Pancreas (tissue), 10 donors: ENCODE measurements at regions not wholly inside any gene's neighbourhood (a gene's known extent, or its start where the extent isn't known, plus 50 kb on each side); places are given as distances from the start of the nearest gene placed in this dataset.

Experiments used
- ATAC-seq, 4 donors: fragments of 200-7000 bp; cut with Tn5 transposase; one replicate each; pipeline versions ENCODE4 v1.8.0 to v1.9.1; 2020; ENCODE audit warnings: mild to moderate bottlenecking in 4 of 4, moderate library complexity in 4 of 4
- DNase-seq, 6 donors: peaks; one replicate each; pipeline ENCODE4 v3.0.0-alpha.2; 2020
- FAIRE-seq: peaks from 2 replicates; lab custom pipeline; 2012; peaks lifted over from hg19 to GRCh38; lab: Jason Lieb, UNC
- H3K27ac ChIP-seq, 4 donors: fragments of 200-600 bp; sonication (generic); 1 replicate in 3 of 4; 2 replicates in 1 of 4; pipeline versions ENCODE4 v1.5.0 to v1.8.0; 2020
- H3K27me3 ChIP-seq, 4 donors: fragments of 200-600 bp; one replicate each; pipeline ENCODE4 v1.8.0; 2021
- H3K36me3 ChIP-seq, 3 donors: fragments of 200-600 bp; sonication (generic) in 1 of 3; one replicate each; pipeline versions ENCODE4 v1.5.0 to v1.8.0; 2020 to 2021
- H3K4me1 ChIP-seq, 3 donors: fragments of 200-600 bp; one replicate each; pipeline ENCODE4 v1.8.0; 2021
- H3K4me3 ChIP-seq, 4 donors: fragments of 200-600 bp; sonication (generic) in 2 of 4; one replicate each; pipeline versions ENCODE4 v1.5.0 to v1.8.0; 2020 to 2021
- H3K9me3 ChIP-seq, 4 donors: fragments of 200-600 bp; one replicate each; pipeline ENCODE4 v1.8.0; 2021
- WGBS, 2 donors: extraction: QIAGEN DNeasy Blood & Tissue Kit; methylation state at CpG; one replicate each; pipeline ENCODE4 v1.1.7; 2013; 5-methylcytosine and 5-hydroxymethylcytosine counted together
- intact Hi-C, 3 donors: fragments of 100-400 bp; cut with DNase I; formaldehyde crosslinking; loops; one replicate each; pipeline versions ENCODE4 v1.11.1 to v1.14.2; 2022
- TF ChIP-seq, protein P1 (sequence below), 4 donors: fragments of 200-600 bp; sonication (generic) in 3 of 4; IDR thresholded peaks; one replicate each; pipeline versions ENCODE4 v1.5.0 to v1.8.0; 2021; ENCODE audit warnings: antibody characterized with exemption in 4 of 4
- donor health status: healthy with polysubstance abuse.
- donor health status: DM: no; HTN: no; CAD: no; lungs with moderate emphysema.
- donor health status: DM: no; HTN: no; CAD: no.
- donor health status: control.
- donor health status: control.
- donor health status: Bipolar disorder and iron deficiency.
- donor health status: DM: yes; HTN: yes; CAD: no.
- donor health status: DM: no; HTN: no; CAD: no.
- donor health status: DM: no; HTN: no; CAD: no.
- donor health status: DM: yes; HTN: yes; CAD: no.

DNA sequence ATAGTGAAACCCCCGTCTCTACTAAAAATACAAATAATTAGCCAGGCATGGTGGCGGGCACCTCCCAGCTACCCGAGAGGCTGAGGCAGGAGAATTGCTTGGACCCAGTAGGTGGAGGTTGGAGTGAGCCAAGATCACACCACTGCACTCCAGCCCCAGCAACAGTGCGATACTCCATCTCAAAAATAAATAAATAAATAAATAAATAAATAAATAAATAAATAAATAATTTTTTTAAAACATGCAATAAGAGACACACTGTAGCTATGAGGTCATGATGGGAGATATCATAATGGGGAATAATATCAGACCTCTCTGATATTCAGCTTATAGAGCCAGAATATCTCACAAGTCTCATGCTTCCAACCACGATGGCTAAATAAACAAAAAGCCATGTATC is 82.3 kb downstream of the CD24 start:
- FAIRE-seq, result no peak

GRCh38 chr6:106890447-106890846 is 84.1 kb downstream of the CD24 start:
- Histone ChIP-seq H3K4me3 (no peak overlapping the region), H3K4me1 (peaks cover 10 to 35% (median 11%) of the 10 kb centered on the region in 3 donors), H3K36me3 (no peaks in the 10 kb centered on the region), H3K9me3 (no peaks in the 10 kb centered on the region), H3K27me3 (no peaks in the 10 kb centered on the region), H3K27ac (no peak overlapping the region)
- DNase-seq (no peak), FAIRE-seq (no peak), ATAC-seq (no peak)
- TF ChIP-seq, protein P1, sequence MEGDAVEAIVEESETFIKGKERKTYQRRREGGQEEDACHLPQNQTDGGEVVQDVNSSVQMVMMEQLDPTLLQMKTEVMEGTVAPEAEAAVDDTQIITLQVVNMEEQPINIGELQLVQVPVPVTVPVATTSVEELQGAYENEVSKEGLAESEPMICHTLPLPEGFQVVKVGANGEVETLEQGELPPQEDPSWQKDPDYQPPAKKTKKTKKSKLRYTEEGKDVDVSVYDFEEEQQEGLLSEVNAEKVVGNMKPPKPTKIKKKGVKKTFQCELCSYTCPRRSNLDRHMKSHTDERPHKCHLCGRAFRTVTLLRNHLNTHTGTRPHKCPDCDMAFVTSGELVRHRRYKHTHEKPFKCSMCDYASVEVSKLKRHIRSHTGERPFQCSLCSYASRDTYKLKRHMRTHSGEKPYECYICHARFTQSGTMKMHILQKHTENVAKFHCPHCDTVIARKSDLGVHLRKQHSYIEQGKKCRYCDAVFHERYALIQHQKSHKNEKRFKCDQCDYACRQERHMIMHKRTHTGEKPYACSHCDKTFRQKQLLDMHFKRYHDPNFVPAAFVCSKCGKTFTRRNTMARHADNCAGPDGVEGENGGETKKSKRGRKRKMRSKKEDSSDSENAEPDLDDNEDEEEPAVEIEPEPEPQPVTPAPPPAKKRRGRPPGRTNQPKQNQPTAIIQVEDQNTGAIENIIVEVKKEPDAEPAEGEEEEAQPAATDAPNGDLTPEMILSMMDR (IDR thresholded peaks at IDR 0.05), result no peak
- intact Hi-C loops, result no loop called here
- WGBS, 2 donors, result 96 to 97% methylated on average over 2 of the region's 2 CpGs

More for the DNA sequence above, 82.3 kb downstream of the CD24 start:
- 91 to 93% methylated on average over 5 of the region's 5 CpGs for WGBS, 2 donors
- no peak for DNase-seq
- TF ChIP-seq, protein P1 (IDR thresholded peaks at IDR 0.05), result no peak
- H3K4me1 ChIP-seq, result peaks cover 5 to 20% (median 9%) of the 10 kb centered on the region in 3 donors
- no peak for ATAC-seq
- H3K4me3 ChIP-seq, result no peak overlapping the region
- no peaks in the 10 kb centered on the region for H3K27me3 ChIP-seq
- H3K36me3 ChIP-seq, result no peaks in the 10 kb centered on the region
- H3K27ac ChIP-seq, result no peak overlapping the region
- H3K9me3 ChIP-seq, result no peaks in the 10 kb centered on the region
- intact Hi-C loops, result no loop called here

DNA sequence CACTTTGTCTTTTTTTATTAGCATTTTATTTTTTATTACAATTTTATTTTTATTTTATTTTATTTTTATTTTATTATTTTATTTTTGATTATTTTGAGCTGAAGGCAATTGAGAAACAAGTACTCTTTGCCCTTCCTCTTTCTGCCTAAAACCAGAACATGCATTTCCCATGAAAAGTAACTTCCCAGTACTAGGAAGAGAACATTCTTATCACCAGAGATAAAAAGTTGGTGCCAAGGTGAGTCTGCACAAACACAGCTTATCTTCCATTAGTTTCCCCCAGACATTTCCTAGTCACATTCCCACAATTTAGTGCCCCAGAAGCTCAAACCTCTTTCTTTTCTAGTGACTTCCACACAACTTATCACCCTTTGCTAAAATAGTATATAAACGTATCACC is 84.8 kb downstream of the CD24 start:
- H3K27ac ChIP-seq, result no peak overlapping the region
- 81% methylated on average over 1 of the region's 1 CpG for WGBS, 2 donors
- FAIRE-seq, result no peak
- no peaks in the 10 kb centered on the region for H3K36me3 ChIP-seq
- H3K4me3 ChIP-seq, result no peak overlapping the region
- no peaks in the 10 kb centered on the region for H3K9me3 ChIP-seq
- DNase-seq, result no peak
- H3K4me1 ChIP-seq, result peaks cover 10 to 36% (median 11%) of the 10 kb centered on the region in 3 donors
- TF ChIP-seq, protein P1 (IDR thresholded peaks at IDR 0.05), result no peak
- intact Hi-C loops, result loop anchor here in 1 of 3 donors (10.0 kb wide), 1 partner anchor 85 kb away; no protein-coding TSS in a partner anchor
- H3K27me3 ChIP-seq, result no peaks in the 10 kb centered on the region
- no peak for ATAC-seq

DNA sequence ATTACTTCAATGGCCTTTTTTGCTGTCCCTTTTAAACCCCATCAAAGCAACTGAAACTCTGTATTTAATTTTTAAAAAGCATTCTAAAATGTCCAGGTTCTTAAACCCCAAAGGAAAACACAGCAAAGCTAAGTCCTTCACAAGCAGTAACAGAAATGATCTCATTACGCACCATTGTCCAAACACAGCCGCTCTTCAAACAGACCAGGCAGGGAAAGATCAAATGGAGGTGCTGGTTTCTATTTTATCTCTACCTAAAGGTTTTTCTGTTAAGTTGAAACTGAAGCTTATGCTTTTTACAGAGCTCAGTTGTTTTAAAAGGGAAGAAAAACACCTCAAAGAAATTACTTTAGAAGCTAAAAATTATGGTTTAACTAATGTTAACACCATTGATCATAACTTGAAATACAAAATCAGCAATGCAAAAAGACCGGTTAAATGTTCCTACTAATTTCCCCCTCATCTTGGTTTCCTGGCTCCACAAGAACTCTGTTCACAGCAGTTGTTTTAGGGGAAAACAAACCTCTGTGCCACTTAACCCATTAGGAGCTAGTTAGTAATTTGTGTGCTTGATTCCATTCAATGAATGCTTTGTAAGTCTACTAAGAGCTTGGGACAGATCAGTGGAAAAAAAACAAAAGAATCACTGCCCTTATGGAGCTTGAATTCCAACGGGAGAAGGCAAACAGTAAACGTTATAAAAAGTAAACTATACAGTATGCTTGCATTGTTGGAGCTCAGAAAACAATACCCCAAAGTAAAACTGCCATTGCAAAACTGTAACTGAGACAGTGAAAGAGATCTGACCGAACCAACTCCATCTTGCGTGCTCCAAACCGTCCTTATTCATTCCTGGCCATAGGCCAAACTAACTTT is 87.4 kb downstream of the CD24 start:
- TF ChIP-seq, protein P1 (IDR thresholded peaks at IDR 0.05), result no peak
- FAIRE-seq, result no peak
- intact Hi-C loops, result loop anchor here in 1 of 3 donors (10.0 kb wide), 1 partner anchor 82 kb away; no protein-coding TSS in a partner anchor
- Histone ChIP-seq H3K4me1 (peaks cover 10 to 45% (median 12%) of the 10 kb centered on the region in 3 donors), H3K9me3 (no peaks in the 10 kb centered on the region), H3K4me3 (no peak overlapping the region), H3K36me3 (no peaks in the 10 kb centered on the region), H3K27me3 (no peaks in the 10 kb centered on the region), H3K27ac (peak overlapping the region in 3 of 4 donors; percentile 6 to 81 (median 61))
- DNase-seq, result no peak
- WGBS, 2 donors, result 37 to 38% methylated on average over 8 of the region's 8 CpGs
- ATAC-seq, result peak; percentile 43 to 74 (median 60)
